Neural progenitor cell (in vitro differentiated cells): ENCODE measurements at regions not wholly inside any gene's neighbourhood (a gene's known extent, or its start where the extent isn't known, plus 50 kb on each side); places are given as distances from the start of the nearest gene placed in this dataset.
A peak's percentile ranks its signal among the peaks of the same experiment; 100 is the strongest.

Source experiments
- DNase-seq: peaks from one replicate; pipeline ENCODE4 v3.0.0-alpha.2; 2016; ENCODE audit warnings: low spot score
- H2AFZ ChIP-seq: fragments of 200-600 bp; sonication (generic); replicated peaks from 2 replicates; pipeline ENCODE4 v1.6.1; 2016; ENCODE audit warnings: antibody characterized with exemption
- H3F3A ChIP-seq: fragments of 200-600 bp; sonication (generic); 2 replicates; pipeline ENCODE4 v1.6.1; 2016; ENCODE audit warnings: antibody characterized with exemption, low read depth
- H3K27ac ChIP-seq: fragments of 200-600 bp; sonication (generic); 2 replicates; pipeline ENCODE4 v1.5.1; 2016; ENCODE audit warnings: mild to moderate bottlenecking
- H3K27me3 ChIP-seq: fragments of 200-600 bp; sonication (generic); 2 replicates; pipeline ENCODE4 v1.6.1; 2016; ENCODE audit warnings: mild to moderate bottlenecking, moderate library complexity
- H3K36me3 ChIP-seq: fragments of 200-600 bp; sonication (generic); 2 replicates; pipeline ENCODE4 v1.5.1; 2016
- H3K4me1 ChIP-seq: fragments of 200-600 bp; sonication (generic); 2 replicates; pipeline ENCODE4 v1.6.1; 2016; ENCODE audit warnings: mixed run types
- H3K4me2 ChIP-seq: fragments of 200-600 bp; sonication (generic); 2 replicates; pipeline ENCODE4 v1.6.1; 2016
- H3K4me3 ChIP-seq: fragments of 200-600 bp; sonication (generic); 2 replicates; pipeline ENCODE4 v1.5.1; 2016
- H3K79me2 ChIP-seq: fragments of 200-600 bp; sonication (generic); 2 replicates; pipeline ENCODE4 v1.6.1; 2016; ENCODE audit warnings: low read depth
- H3K9ac ChIP-seq: fragments of 200-600 bp; sonication (generic); 2 replicates; pipeline ENCODE4 v1.6.1; 2016
- H3K9me3 ChIP-seq: fragments of 200-600 bp; sonication (generic); 2 replicates; pipeline ENCODE4 v1.5.1; 2016; ENCODE audit warnings: low read depth
- H4K20me1 ChIP-seq: fragments of 200-600 bp; sonication (generic); 2 replicates; pipeline ENCODE4 v1.6.1; 2016; ENCODE audit warnings: low read depth
- H3K27ac Mint-ChIP-seq: 3 replicates; pipeline ENCODE4 v1.8.0; 2021; ENCODE audit warnings: mixed read lengths
- H3K27me3 Mint-ChIP-seq: 2 replicates; pipeline ENCODE4 v1.8.0; 2022; ENCODE audit warnings: low read depth, mild to moderate bottlenecking, inconsistent platforms, moderate library complexity, mixed read lengths; ENCODE audit not compliant: insufficient read depth
- H3K36me3 Mint-ChIP-seq: 3 replicates; pipeline ENCODE4 v1.8.0; 2021; ENCODE audit warnings: mixed read lengths
- H3K4me1 Mint-ChIP-seq: 3 replicates; pipeline ENCODE4 v1.8.0; 2021; ENCODE audit warnings: mixed read lengths
- H3K4me3 Mint-ChIP-seq: 3 replicates; pipeline ENCODE4 v1.8.0; 2021; ENCODE audit warnings: mild to moderate bottlenecking, moderate library complexity, mixed read lengths
- H3K9me3 Mint-ChIP-seq: 3 replicates; pipeline ENCODE4 v1.8.0; 2020; ENCODE audit warnings: mixed read lengths
- CTCF ChIP-seq: fragments of 200-600 bp; sonication (generic); IDR thresholded peaks from 2 replicates; pipeline ENCODE4 v1.5.1; 2017; ENCODE audit warnings: antibody characterized with exemption, mild to moderate bottlenecking
- EZH2 ChIP-seq: fragments of 200-600 bp; sonication (generic); IDR thresholded peaks from 2 replicates; pipeline ENCODE4 v1.6.1; 2017; ENCODE audit warnings: antibody characterized with exemption, mild to moderate bottlenecking, moderate library complexity
- EZH2phosphoT487 ChIP-seq: fragments of 200-600 bp; sonication (generic); IDR thresholded peaks from 2 replicates; pipeline ENCODE4 v1.6.1; 2017; ENCODE audit warnings: antibody characterized with exemption

- no peak overlapping the region for H3K4me3 Mint-ChIP-seq
- Histone ChIP-seq H3K9me3 (no peaks in the 10 kb centered on the region), H4K20me1 (no peaks in the 10 kb centered on the region), H3K4me3 (no peak overlapping the region), H3F3A (peaks cover 11% of the 10 kb centered on the region), H3K36me3 (no peaks in the 10 kb centered on the region), H3K79me2 (no peaks in the 10 kb centered on the region), H3K27me3 (no peaks in the 10 kb centered on the region), H3K27ac (no peak overlapping the region), H3K9ac (no peak overlapping the region), H3K4me2 (no peak overlapping the region), H3K4me1 (peaks cover 17% of the 10 kb centered on the region), H2AFZ (no peak overlapping the region)
- no peak overlapping the region for H3K27ac Mint-ChIP-seq
- H3K27me3 Mint-ChIP-seq, result peaks cover 2% of the 10 kb centered on the region
- no peaks in the 10 kb centered on the region for H3K9me3 Mint-ChIP-seq
- TF ChIP-seq EZH2phosphoT487, result no peak
- no peak for TF ChIP-seq EZH2
- no peak for TF ChIP-seq CTCF
- peaks cover 42% of the 10 kb centered on the region for H3K4me1 Mint-ChIP-seq
- no peak for DNase-seq
- no peaks in the 10 kb centered on the region for H3K36me3 Mint-ChIP-seq
These were observed 274.4 kb upstream of the CLINT1 start for GRCh38 chr5:158133369-158133768.

- no peaks in the 10 kb centered on the region for H3K9me3 Mint-ChIP-seq
- H3K9ac ChIP-seq, result no peak overlapping the region
- no peaks in the 10 kb centered on the region for H3F3A ChIP-seq
- H3K4me1 Mint-ChIP-seq, result peaks cover 18% of the 10 kb centered on the region
- no peak overlapping the region for H3K4me2 ChIP-seq
- TF ChIP-seq CTCF (no peak), EZH2phosphoT487 (no peak), EZH2 (no peak)
- H4K20me1 ChIP-seq, result no peaks in the 10 kb centered on the region
- H3K27ac Mint-ChIP-seq, result no peak overlapping the region
- no peaks in the 10 kb centered on the region for H3K27me3 ChIP-seq
- no peak overlapping the region for H3K27ac ChIP-seq
- H3K9me3 ChIP-seq, result no peaks in the 10 kb centered on the region
- peaks cover 2% of the 10 kb centered on the region for H3K27me3 Mint-ChIP-seq
- DNase-seq, result no peak
- H3K79me2 ChIP-seq, result no peaks in the 10 kb centered on the region
- no peak overlapping the region for H3K4me3 ChIP-seq
- no peaks in the 10 kb centered on the region for H3K36me3 ChIP-seq
- H3K36me3 Mint-ChIP-seq, result no peaks in the 10 kb centered on the region
- H3K4me1 ChIP-seq, result peaks cover 9% of the 10 kb centered on the region
- H3K4me3 Mint-ChIP-seq, result no peak overlapping the region
- H2AFZ ChIP-seq, result peak overlapping the region; percentile 24
These were observed 268.6 kb upstream of the CLINT1 start for GRCh38 chr5:158127536-158127935.

- H3K4me3 Mint-ChIP-seq, result no peak overlapping the region
- no peak overlapping the region for H3K4me3 ChIP-seq
- H3K27ac ChIP-seq, result no peak overlapping the region
- H3F3A ChIP-seq, result no peaks in the 10 kb centered on the region
- H3K9me3 Mint-ChIP-seq, result no peaks in the 10 kb centered on the region
- no peak overlapping the region for H3K4me2 ChIP-seq
- TF ChIP-seq CTCF (no peak), EZH2phosphoT487 (no peak), EZH2 (no peak)
- peaks cover 18% of the 10 kb centered on the region for H3K4me1 Mint-ChIP-seq
- H3K36me3 Mint-ChIP-seq, result no peaks in the 10 kb centered on the region
- H3K9ac ChIP-seq, result no peak overlapping the region
- no peaks in the 10 kb centered on the region for H3K36me3 ChIP-seq
- H3K79me2 ChIP-seq, result no peaks in the 10 kb centered on the region
- H3K27me3 Mint-ChIP-seq, result peaks cover 4% of the 10 kb centered on the region
- no peaks in the 10 kb centered on the region for H3K9me3 ChIP-seq
- no peaks in the 10 kb centered on the region for H3K27me3 ChIP-seq
- no peak overlapping the region for H3K27ac Mint-ChIP-seq
- H2AFZ ChIP-seq, result no peak overlapping the region
- no peaks in the 10 kb centered on the region for H4K20me1 ChIP-seq
- peaks cover 9% of the 10 kb centered on the region for H3K4me1 ChIP-seq
- no peak for DNase-seq
These were observed 267.8 kb upstream of the CLINT1 start for GRCh38 chr5:158126442-158127405.
